GM20431 (cell line): ENCODE measurements at regions not wholly inside any gene's neighbourhood (a gene's known extent, or its start where the extent isn't known, plus 50 kb on each side); places are given as distances from the start of the nearest gene placed in this dataset.

Experiments
- in situ Hi-C: fragments of 300-500 bp; cut with MseI, MboI; formaldehyde crosslinking; loops from one replicate; pipeline ENCODE4 v1.15.0; 2020; ENCODE audit warnings: low sequenced_read_pairs; ENCODE audit not compliant: unreplicated experiment

DNA sequence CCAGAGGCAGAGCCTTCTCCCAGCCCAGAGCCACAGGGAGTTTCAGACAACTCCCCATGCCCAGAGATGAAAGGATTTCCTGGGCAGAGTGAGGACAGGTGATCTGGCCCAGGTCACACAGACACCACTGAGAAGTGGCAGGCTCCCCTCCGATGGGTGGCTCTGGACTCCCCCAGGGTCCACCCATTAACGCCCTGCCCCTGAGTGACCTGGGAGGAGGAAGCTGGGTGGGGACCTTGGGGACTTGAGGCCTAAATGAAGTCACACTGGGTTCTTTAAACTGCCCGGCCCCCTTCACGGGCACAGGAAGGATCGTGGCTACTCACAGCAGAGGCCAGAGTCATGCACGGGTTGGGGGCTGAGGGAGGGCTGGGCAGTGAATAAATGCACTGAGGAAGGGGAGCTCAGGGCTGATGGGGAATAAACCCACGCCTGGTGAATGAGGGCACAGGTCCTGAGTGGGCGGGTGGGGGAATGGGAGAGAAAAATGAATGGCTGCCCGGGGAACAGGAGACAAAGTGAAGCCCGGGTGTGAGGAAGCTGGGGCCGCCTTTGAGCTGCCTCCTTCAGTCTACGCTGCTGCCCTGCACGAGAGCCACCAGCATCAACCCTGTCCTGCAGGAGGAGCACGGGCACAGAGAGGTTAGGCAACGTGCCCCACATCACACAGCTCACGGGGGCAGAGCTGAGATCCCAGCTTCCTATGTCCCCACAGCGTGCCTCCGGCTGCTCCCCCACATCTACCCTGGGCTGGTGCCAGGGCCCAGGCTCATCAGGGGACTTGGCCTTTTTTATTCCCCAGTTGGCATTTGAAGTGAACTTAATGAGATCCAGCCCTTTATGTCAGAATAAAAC lies 404.3 kb downstream of the MATN1 start:
- in situ Hi-C loops = no loop called here

DNA sequence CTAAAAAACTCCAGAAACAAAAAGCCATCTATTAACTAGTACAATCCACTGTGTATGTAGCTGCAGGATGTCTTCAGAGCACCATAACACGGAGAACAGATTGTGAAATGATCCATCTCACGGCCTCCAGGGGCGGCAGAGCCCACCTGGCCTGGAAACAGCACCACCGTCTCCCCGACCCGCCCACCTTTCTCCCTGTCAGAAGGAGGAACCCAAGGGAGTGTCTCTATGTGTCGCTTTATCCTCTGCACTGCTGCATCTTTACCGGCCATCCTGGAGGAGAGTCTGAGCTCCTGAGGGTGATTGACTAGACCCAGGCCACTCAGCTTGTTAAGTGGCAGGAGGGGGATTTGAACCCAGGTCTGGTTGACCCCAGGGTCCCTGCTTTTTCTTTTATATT lies 405.0 kb downstream of the MATN1 start:
- in situ Hi-C loops = no loop called here

DNA sequence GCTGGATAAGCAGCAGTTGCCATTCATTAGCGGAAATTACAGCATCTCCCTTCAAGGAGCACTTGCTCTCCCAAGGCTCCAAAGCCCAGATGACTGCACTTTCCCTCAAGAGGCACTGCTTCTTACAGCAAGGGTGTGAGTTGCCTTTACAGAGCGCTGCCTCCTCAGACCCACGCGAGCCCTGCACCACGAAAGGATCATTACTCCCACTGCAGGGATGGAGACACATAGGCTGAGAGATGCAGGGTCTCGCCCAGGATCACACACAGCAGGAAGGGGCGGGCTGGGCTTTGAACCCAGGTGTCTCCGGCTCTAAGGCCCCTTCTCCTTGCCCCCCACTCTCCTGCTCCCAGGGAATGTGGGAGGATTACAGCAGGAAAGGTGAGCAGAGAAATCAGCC lies 405.5 kb downstream of the MATN1 start:
- in situ Hi-C loops = no loop called here

DNA sequence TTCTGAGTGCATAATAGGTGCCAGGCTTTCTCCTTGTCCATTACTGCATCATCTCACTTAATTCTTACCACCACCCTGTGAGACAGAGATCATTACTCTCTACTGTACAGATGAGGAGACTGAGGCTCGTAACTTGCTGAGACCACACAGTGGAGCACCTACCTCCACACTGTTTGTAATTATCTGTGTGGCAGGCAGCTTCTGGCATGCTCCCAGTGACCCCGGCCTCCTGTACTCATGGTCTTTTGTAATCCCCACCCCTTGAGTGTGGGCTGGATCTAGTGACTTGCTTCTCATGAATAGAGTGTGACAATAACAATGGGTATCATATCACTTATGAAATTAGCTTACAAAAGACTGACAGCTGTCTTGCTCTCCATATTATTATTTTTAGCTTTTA lies 407.3 kb downstream of the MATN1 start:
- in situ Hi-C loops = no loop called here

DNA sequence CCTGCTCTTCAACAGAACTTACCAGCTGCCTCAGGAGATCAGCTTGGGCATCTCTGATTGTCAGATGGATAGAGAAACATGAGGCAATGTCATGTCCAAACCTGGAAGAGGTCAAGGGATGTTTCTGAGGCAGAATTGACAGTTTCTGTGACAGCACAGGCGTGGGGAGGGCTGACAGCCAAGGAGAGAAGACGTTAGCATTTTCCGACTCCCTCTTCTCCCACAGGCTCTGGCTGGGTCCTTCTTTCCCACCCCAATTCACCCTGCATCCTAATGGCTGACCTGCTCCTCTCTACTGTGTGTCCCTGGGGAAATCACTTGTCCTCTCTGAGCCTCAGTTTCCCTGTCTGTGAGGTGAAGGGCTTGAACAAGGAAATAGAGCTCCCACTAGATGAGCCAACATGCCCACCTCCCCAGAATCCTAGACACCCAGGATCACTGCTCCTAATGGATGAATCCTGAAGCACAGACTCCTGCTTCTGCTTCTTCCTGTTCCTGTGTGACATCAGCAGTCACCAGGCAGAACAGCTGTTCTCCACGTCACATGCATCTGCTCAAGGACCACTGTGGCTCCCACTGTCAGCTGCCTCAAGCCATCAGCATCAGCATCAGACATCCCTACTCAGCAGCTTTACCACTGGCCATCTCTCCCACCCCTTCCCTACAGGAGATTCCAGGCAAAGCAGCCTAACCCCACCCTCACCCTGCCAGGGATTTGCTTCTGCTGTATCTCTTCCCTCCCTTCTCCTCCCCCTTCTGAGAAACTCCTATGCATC lies 408.0 kb downstream of the MATN1 start:
- in situ Hi-C loops = no loop called here

DNA sequence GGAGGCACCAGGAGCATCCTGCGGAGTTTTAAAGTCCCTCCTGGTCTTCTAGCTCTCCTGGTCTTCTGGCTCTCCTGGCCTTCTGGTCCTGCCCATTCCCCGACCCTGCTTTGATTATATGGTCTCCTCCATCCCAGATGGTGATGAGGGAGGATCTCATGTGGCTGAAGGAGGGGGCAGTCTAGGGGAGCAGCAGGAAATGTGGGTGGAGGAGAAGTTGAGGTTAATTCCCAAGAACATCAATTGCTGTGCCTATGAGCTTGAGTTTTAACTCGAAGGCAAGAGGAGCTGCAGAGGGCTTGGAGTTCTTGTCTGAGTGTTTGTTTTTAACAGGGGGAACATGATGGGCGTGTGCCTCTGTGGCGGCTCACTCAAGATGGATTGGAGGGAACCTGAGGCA lies 408.8 kb downstream of the MATN1 start:
- in situ Hi-C loops = no loop called here

DNA sequence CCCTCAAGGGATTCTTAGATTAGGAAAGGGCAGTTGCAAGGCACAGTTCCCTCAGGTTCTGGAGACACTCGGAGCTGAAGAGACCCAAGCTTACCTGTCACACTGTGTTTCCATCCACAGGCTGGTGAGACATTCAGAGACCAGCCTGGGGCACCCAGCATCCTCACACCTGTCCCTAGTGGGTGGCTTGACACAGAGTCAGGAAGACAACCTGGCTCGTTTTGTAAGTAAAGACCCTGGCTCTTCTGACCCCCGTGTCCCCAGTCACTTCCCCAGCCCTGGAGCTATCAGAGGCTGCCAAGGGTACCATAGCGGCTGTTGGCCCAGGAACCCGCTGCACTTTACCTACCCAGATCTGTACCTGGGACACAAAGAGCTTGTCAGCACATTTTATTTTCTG lies 409.8 kb downstream of the MATN1 start:
- in situ Hi-C loops = no loop called here

DNA sequence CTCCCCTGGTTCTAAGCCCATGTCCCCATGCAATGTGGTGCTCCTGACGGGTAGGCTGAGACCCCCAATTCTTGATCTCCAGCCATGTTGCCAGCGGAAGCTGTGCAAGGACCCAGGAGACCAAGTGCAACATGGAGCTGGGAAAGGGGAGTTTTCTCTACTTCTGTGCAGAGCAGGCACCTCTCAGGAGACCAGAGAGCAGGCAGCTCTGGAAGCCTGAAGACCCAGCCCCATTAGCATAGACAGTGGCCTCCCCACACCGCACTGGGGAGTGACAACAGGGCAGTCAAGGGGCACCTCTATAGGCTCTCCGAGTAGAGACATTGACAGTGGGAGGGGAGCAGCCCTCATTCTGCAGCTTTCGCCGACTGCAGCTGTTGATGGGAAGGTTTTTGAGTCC lies 410.2 kb downstream of the MATN1 start:
- in situ Hi-C loops = no loop called here

DNA sequence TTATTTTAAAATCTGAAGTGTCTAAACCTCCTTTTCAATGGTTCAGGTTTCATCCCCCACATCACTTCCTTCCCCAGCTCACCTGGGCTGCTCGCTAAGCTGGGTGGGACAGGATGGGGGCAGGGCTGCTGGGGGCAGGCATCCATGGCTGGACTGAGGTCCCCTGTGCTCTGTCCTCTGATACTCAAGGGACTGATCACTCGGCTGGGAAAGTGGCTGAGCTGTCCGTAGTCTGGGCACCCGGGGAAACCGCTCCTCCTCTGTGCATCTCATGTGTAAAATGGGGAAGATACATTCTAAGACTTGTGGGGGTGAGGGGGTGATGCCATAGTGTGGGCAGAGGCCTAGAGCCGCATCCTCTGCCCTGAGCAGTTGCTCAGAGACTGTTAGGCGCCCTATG lies 411.2 kb downstream of the MATN1 start:
- in situ Hi-C loops = no loop called here

DNA sequence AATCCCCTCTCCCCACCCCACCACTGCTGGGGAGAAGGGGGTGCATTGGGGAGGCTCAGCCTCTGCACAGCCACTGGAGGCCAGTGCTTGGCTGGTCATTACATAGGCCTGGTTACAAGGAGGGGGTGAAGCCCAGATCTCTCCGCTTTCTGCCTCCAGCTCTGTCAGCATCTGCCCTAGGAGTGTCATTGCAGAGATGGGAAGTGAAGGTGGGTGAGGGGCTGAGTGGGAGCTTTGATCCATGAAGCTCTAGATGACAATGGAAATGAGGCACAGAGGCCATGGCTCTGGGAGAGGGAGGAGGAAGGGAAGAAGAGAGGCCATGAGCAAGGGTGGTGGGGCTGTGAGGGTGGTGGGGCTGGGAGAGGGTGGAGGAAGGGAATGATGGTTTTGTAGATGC lies 411.6 kb downstream of the MATN1 start:
- in situ Hi-C loops = no loop called here

DNA sequence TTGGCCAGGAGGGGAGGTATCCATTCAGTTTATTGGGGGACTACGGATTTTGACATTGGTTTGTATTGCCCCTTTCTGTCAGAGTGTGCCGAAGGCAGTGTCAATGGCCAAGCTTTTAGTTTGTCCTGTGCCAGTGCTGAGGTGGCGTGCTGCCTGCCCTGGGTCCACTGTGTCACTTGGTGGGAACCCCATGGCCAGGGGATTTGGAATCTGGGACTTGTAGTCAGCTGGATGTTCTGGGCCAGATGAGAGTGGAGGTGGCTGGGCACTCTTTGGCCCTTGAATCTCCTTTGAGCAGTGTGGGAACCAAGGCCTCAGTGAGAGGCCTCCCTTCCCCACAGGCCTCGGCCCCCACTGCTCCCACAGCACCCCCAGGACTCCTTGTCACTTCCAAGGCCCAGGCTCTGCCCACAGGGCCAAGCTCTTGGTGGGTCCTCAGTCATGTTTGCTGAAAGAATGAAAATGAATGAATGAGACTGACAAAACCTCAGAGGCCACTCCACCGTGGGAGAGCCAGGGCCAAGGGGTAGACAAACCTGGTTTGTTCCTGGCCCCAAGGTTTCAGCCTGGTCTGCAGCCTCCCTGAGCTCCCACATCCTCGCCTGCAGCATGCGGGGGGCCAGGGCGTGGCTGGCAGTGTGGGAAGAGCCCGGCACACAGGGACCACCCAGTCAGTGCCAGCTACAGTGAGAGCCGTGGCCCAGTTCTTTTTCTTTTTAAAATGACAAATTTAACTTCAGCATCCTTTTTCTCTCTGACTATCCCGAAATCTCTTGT lies 412.2 kb downstream of the MATN1 start:
- in situ Hi-C loops = no loop called here

DNA sequence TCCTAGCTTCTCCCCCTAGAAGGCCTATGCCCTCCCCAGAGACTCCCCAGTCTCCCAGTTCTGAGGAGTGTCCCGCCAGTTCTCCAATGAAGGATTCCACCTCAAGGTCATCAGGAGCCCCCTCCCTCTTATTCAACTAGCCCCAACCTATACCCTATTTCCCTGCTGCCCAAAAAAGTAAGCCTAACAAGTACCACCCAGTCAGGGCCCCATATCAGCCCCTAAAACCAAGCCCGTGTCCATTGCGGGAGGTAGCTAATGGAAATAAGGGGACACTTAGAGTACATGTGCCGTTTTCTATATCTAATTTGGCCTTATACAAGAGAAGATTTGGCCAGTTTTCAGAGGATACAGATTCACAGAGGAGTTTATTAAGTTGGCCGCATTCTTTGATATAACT lies 416.2 kb downstream of the MATN1 start:
- in situ Hi-C loops = no loop called here

DNA sequence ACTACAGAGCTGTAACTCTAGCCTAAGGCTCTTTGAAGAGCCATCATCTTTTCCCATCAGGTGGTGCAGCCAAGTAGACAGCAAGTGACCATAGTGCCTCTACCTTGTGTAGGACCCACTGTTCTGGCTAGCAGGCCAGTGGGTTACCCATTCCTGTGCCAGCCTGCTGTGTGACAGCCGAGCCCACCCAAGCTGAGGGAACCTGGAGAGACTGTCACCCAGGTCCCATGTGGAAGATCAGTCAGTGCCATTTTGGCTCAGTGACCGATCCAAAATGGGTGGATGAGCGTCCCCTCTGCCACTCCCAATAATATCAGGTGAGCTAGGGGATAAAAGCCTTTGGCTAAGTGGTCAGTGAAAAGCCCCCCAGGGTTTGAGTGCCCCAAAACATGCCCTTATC lies 417.9 kb downstream of the MATN1 start:
- in situ Hi-C loops = no loop called here

DNA sequence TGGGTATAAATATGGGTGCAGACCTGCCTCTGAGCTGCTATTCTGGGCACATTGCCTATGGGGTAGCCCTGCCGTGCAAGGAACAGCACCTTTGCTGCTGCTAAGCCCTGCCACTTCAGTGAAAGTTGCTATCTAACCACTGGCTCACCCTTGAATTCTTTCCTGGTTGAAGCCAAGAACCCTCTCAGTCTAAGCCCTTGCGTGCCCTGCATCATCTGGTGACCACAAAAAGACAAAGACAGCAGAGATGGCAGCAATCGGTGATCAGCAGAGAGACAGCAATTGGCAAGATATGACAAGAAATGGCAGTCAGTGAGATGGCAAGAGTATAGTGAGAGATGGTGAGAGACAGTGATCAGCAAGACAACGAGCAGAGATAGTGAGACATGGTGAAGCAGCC lies 418.3 kb downstream of the MATN1 start:
- in situ Hi-C loops = no loop called here

DNA sequence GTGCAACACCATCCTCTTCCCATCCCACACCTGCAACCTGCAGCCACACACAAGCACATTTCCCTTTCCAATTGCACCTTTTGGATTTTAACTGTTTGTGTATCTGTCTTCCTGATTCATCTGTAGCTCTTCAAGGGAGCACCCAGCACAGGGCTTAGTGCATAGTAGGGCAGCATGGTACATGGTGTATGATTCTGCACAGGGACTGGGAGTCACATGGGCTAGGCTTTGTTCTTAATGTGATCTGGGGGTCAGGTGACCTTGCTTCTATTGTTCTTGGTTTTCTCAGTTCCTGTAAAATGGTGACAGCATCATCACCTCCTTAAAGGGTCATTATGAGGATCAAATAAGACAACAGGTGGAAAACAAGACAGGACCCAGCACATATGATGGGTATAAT lies 419.3 kb downstream of the MATN1 start:
- in situ Hi-C loops = no loop called here

DNA sequence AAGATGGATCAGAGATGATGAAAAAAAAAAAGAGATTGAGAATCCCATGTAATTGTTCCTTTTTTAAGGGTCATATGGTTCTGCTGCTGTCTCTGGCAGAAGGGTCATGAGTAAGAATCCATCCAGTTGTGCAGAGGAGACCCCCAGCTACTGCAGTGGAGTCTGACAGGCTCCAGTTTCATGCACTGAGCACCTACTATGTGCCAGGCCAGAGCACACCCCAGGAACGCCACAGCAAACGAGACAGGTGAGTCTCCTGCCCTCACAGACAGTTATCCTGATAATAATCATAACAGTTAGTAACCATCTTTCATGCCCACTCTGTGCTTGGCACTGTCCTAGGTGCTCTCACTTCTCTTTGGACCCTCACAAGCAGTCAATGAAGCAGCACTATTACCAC lies 420.0 kb downstream of the MATN1 start:
- in situ Hi-C loops = no loop called here

DNA sequence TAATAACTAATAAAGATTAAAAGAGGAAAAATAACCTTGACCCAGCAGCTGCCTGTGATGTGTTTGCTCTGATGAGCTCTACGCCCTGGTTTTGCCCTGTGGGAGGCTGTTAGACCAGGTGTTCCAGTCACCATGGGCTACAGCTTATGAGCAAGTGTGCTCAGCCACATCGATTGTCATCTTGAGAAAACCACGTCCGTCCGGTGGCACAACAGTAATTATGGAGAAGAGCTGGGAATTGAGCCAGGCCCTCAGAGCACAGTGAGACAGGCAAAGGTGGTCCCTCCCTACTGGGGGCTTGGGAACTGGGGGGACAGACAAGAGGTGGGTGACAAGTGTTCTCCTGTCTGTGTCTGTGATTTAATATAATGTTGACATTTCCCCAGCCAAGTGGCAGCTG lies 420.5 kb downstream of the MATN1 start:
- in situ Hi-C loops = no loop called here

DNA sequence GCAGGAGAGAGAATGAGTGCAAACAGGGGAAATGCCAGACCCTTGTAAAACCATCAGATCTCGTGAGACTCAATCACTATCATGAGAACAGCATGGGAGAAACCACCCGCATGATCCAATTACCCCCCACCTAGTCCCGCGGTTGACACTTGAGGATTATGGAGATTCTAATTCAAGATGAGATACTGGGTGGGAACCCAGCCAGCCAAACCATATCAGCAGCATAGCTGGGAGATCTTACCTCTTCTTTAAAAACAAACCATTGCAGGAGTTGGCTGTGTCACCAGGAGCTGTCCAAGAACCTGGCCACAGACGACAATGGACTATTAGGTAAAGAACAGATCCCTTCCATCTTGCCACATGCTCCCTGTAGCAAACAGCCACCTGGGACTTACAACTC lies 422.7 kb downstream of the MATN1 start:
- in situ Hi-C loops = no loop called here

DNA sequence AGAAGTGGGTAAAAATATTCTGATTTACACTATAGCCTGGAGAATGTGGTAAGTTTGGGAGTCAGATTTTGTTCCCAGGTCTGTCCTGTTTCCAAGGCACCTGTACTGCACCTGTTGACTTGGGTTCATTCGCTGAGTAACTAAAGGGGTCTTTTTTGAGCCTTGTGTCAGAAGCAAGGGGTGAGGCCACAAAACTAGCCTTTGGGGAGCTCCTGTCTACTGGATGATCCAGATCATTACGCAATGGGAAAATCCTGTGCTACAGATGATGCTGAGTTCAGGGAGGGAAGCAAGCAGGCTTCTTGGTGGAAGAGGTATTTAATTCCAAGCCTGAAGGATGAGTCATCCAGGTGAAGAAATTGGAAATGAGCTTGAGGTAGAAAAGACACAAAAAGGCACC lies 424.0 kb downstream of the MATN1 start:
- in situ Hi-C loops = no loop called here

DNA sequence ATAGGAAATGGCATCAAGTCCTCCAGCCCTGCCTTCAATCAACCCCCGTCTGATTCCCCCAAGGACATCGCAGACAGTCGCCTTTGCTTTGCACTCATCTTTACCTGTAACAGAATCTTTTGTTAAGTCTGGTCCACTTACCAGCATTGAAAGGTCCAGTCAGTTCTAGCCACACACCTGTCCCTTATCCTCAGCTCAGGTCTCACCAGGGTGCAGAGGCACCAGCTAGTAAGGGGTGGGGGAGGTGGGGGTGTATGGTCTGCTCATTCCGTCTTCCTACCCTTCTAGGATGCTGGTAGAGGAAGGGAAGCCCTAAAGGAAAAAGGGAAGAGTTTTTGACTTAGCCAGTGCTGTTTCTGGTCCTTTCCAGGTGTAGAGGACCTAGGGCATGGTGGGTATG lies 427.7 kb downstream of the MATN1 start:
- in situ Hi-C loops = no loop called here

DNA sequence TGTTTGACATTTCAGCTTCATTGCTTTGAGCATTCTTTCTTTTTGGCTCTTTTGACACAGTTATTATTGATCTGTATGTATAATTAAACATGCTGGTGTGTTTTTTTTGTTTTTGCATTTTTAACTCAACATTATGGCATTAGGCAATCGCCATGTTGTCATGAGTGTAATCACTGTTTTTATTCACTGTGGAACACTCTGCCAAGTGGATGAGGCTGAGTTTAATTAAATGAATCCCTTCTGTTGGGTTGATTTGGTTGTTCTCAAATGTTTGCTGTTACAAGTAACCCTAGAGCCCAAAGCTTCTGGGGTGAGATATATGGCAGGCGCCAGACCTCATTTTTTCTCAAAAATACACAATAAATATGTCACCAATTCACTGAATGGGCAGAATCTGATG lies 428.1 kb downstream of the MATN1 start:
- in situ Hi-C loops = no loop called here
